ENCODE measurements at regions not wholly inside any gene's neighbourhood (a gene's known extent, or its start where the extent isn't known, plus 50 kb on each side); places are given as distances from the start of the nearest gene placed in this dataset.

DNA sequence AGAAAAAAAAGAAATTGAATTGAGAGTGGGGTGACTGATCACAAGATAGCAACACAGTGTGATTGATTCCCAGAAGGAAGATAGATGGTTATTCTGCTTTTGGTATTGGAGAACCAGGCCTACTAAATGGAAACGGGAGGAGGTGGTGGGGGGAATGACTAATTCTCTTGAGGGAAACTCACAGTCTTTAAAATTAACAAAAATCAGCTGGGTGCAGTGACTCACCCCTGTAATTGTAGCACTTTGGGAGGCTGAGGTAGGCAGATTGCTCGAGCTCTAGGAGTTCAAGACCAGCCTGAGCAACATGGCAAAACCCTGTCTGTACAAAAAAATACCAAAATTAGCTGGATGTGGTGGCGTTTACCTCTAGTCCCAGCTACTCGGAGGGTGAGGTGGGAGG, 134.6 kb upstream of the PDE4B start:
- no peaks in the 10 kb centered on the region for H3K79me2 ChIP-seq (ENCODE audit: insufficient read depth, low read length)
- DNase-seq, result no peak
- no peak overlapping the region for H2AFZ ChIP-seq (ENCODE audit: low read depth, low read length)
- H3K9me3 ChIP-seq (ENCODE audit: insufficient read depth, low read length, severe bottlenecking), result no peaks in the 10 kb centered on the region
- no peak overlapping the region for H3K4me2 ChIP-seq (ENCODE audit: insufficient read depth, low read length)
- H3K27me3 ChIP-seq (ENCODE audit: insufficient read depth, low read length, poor library complexity), result no peaks in the 10 kb centered on the region
- ATAC-seq (ENCODE audit: insufficient read depth, low read depth), result no peak
- H3K9ac ChIP-seq (ENCODE audit: low read depth, low read length), result no peak overlapping the region
- no peak overlapping the region for H3K4me3 ChIP-seq (ENCODE audit: low read depth in 1 of 2, low read length in 2 of 2)
- H3K27ac ChIP-seq (ENCODE audit: low read length), result no peak overlapping the region
- no peaks in the 10 kb centered on the region for H3K36me3 ChIP-seq (ENCODE audit: insufficient read depth, low read length)
- TF ChIP-seq, protein P1, sequence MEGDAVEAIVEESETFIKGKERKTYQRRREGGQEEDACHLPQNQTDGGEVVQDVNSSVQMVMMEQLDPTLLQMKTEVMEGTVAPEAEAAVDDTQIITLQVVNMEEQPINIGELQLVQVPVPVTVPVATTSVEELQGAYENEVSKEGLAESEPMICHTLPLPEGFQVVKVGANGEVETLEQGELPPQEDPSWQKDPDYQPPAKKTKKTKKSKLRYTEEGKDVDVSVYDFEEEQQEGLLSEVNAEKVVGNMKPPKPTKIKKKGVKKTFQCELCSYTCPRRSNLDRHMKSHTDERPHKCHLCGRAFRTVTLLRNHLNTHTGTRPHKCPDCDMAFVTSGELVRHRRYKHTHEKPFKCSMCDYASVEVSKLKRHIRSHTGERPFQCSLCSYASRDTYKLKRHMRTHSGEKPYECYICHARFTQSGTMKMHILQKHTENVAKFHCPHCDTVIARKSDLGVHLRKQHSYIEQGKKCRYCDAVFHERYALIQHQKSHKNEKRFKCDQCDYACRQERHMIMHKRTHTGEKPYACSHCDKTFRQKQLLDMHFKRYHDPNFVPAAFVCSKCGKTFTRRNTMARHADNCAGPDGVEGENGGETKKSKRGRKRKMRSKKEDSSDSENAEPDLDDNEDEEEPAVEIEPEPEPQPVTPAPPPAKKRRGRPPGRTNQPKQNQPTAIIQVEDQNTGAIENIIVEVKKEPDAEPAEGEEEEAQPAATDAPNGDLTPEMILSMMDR (IDR thresholded peaks at IDR 0.05; ENCODE audit: borderline replicate concordance, extremely low read depth, low read length, poor library complexity, severe bottlenecking), result no peak
- no peak for TF ChIP-seq EZH2 (IDR thresholded peaks at IDR 0.05; ENCODE audit: borderline replicate concordance, low read depth, low read length, severe bottlenecking)
- H3K4me1 ChIP-seq (ENCODE audit: insufficient read depth, low read length), result no peaks in the 10 kb centered on the region
- no peaks in the 10 kb centered on the region for H4K20me1 ChIP-seq (ENCODE audit: insufficient read depth, low read length)

DNA sequence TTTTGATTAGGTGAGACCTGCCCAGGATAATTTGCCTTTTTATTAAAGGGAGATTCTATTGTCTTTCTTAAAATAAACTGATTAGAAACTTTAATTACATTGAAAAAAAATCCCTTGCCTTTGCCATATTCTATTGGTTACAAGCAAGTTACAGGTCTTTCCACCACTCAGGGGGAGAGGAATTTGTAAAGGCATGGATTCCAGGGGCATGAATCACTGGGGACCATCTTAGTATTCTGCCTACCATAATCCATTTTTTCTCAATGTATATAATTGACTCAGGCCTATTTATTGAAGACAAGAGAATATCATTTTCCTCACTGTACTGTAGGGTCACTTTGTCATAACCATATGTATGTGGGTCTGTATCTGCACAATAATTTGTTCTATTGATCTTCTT, 124.3 kb upstream of the PDE4B start:
- no peak overlapping the region for H3K27ac ChIP-seq (ENCODE audit: low read length)
- H3K4me2 ChIP-seq (ENCODE audit: insufficient read depth, low read length), result no peak overlapping the region
- H3K4me3 ChIP-seq (ENCODE audit: low read depth in 1 of 2, low read length in 2 of 2), result no peak overlapping the region
- H3K9ac ChIP-seq (ENCODE audit: low read depth, low read length), result no peak overlapping the region
- ATAC-seq (ENCODE audit: insufficient read depth, low read depth) (no peak), DNase-seq (no peak)
- H3K9me3 ChIP-seq (ENCODE audit: insufficient read depth, low read length, severe bottlenecking), result no peaks in the 10 kb centered on the region
- no peaks in the 10 kb centered on the region for H4K20me1 ChIP-seq (ENCODE audit: insufficient read depth, low read length)
- no peak overlapping the region for H2AFZ ChIP-seq (ENCODE audit: low read depth, low read length)
- H3K79me2 ChIP-seq (ENCODE audit: insufficient read depth, low read length), result no peaks in the 10 kb centered on the region
- TF ChIP-seq EZH2 (IDR thresholded peaks at IDR 0.05; ENCODE audit: borderline replicate concordance, low read depth, low read length, severe bottlenecking), result no peak
- TF ChIP-seq, protein P1 (IDR thresholded peaks at IDR 0.05; ENCODE audit: borderline replicate concordance, extremely low read depth, low read length, poor library complexity, severe bottlenecking), result no peak
- H3K36me3 ChIP-seq (ENCODE audit: insufficient read depth, low read length), result no peaks in the 10 kb centered on the region
- no peaks in the 10 kb centered on the region for H3K4me1 ChIP-seq (ENCODE audit: insufficient read depth, low read length)
- no peaks in the 10 kb centered on the region for H3K27me3 ChIP-seq (ENCODE audit: insufficient read depth, low read length, poor library complexity)

DNA sequence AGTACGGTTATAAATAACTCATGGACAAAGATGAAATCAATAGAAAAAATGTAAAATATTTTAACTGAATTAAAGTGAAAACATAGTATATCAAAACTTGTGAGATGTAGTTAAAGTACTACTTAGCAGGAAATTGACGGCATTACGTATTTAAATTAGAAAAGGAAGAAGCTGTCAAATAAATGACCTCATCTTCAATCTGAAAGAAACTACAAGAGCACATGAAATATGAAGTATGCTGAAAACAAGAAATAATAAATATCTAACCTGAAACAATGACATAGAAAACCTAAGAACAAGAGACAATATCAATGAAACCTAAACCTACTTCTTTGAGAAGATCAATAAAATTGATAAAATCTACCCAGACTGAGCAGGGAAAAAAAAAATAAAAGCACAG, 122.2 kb upstream of the PDE4B start:
- DNase-seq, result no peak
- Histone ChIP-seq H3K27ac (ENCODE audit: low read length) (no peak overlapping the region), H3K9me3 (ENCODE audit: insufficient read depth, low read length, severe bottlenecking) (no peaks in the 10 kb centered on the region), H3K4me3 (ENCODE audit: low read depth in 1 of 2, low read length in 2 of 2) (no peak overlapping the region), H2AFZ (ENCODE audit: low read depth, low read length) (no peak overlapping the region), H3K27me3 (ENCODE audit: insufficient read depth, low read length, poor library complexity) (no peaks in the 10 kb centered on the region), H3K79me2 (ENCODE audit: insufficient read depth, low read length) (no peaks in the 10 kb centered on the region), H3K4me2 (ENCODE audit: insufficient read depth, low read length) (no peak overlapping the region), H3K4me1 (ENCODE audit: insufficient read depth, low read length) (no peaks in the 10 kb centered on the region), H3K36me3 (ENCODE audit: insufficient read depth, low read length) (no peaks in the 10 kb centered on the region), H4K20me1 (ENCODE audit: insufficient read depth, low read length) (no peaks in the 10 kb centered on the region), H3K9ac (ENCODE audit: low read depth, low read length) (no peak overlapping the region)
- TF ChIP-seq, protein P1 (IDR thresholded peaks at IDR 0.05; ENCODE audit: borderline replicate concordance, extremely low read depth, low read length, poor library complexity, severe bottlenecking), result no peak
- no peak for TF ChIP-seq EZH2 (IDR thresholded peaks at IDR 0.05; ENCODE audit: borderline replicate concordance, low read depth, low read length, severe bottlenecking)
- no peak for ATAC-seq (ENCODE audit: insufficient read depth, low read depth)

DNA sequence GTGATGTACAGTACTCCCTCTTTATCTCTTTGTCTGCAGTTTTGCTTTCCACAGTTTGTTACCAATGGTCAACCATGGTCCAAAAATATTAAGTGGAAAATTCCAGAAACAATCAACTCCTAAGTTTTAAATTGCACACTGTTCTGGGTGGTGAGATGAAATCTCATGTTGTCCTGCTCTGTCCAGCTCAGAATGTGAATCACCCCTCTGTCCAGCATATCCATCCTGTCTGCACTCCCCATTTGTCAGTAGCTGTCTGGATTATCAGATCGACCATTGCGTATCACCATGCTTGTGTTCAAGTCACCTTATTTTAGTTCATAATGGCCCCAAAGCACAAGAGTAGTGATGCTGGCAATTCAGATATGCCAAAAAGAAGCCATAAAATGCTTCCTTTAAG, 118.2 kb upstream of the PDE4B start:
- no peaks in the 10 kb centered on the region for H3K27me3 ChIP-seq (ENCODE audit: insufficient read depth, low read length, poor library complexity)
- H3K9ac ChIP-seq (ENCODE audit: low read depth, low read length), result no peak overlapping the region
- H4K20me1 ChIP-seq (ENCODE audit: insufficient read depth, low read length), result no peaks in the 10 kb centered on the region
- no peak for TF ChIP-seq EZH2 (IDR thresholded peaks at IDR 0.05; ENCODE audit: borderline replicate concordance, low read depth, low read length, severe bottlenecking)
- TF ChIP-seq, protein P1 (IDR thresholded peaks at IDR 0.05; ENCODE audit: borderline replicate concordance, extremely low read depth, low read length, poor library complexity, severe bottlenecking), result no peak
- no peak overlapping the region for H2AFZ ChIP-seq (ENCODE audit: low read depth, low read length)
- H3K36me3 ChIP-seq (ENCODE audit: insufficient read depth, low read length), result no peaks in the 10 kb centered on the region
- H3K27ac ChIP-seq (ENCODE audit: low read length), result no peak overlapping the region
- no peaks in the 10 kb centered on the region for H3K4me1 ChIP-seq (ENCODE audit: insufficient read depth, low read length)
- no peaks in the 10 kb centered on the region for H3K9me3 ChIP-seq (ENCODE audit: insufficient read depth, low read length, severe bottlenecking)
- ATAC-seq (ENCODE audit: insufficient read depth, low read depth) (no peak), DNase-seq (no peak)
- no peak overlapping the region for H3K4me3 ChIP-seq (ENCODE audit: low read depth in 1 of 2, low read length in 2 of 2)
- H3K79me2 ChIP-seq (ENCODE audit: insufficient read depth, low read length), result no peaks in the 10 kb centered on the region
- H3K4me2 ChIP-seq (ENCODE audit: insufficient read depth, low read length), result no peak overlapping the region

Data from DND-41 (cell line).